HG03196 (cell line): ENCODE measurements at regions not wholly inside any gene's neighbourhood (a gene's known extent, or its start where the extent isn't known, plus 50 kb on each side); places are given as distances from the start of the nearest gene placed in this dataset.
"Not testable (repeated sequence)": the region's sequence is repeated elsewhere in the genome, so short reads cannot be mapped to it uniquely, and the experiment has no call there.

ENCODE experiments used
- ATAC-seq: cut with Tn5 transposase; IDR thresholded peaks from one replicate; pipeline ENCODE4 v1.9.1; 2021; ENCODE audit not compliant: unreplicated experiment

GRCh38 chr4:126201251-126202138 is 886.7 kb downstream of the FAT4 start:
- ATAC-seq = not testable (repeated sequence)

GRCh38 chr4:126202226-126202625 is 887.5 kb downstream of the FAT4 start:
- no peak for ATAC-seq

- ATAC-seq = no peak
Measured at GRCh38 chr4:126207910-126208309, 893.2 kb downstream of the FAT4 start.

- no peak for ATAC-seq
Measured at GRCh38 chr4:126209147-126209546, 894.4 kb downstream of the FAT4 start.

- no peak for ATAC-seq
Measured at GRCh38 chr4:126213996-126214395, 899.2 kb downstream of the FAT4 start.

GRCh38 chr4:126215759-126216158 is 901.0 kb downstream of the FAT4 start:
- ATAC-seq = no peak

- ATAC-seq = no peak
Measured at GRCh38 chr4:126216611-126217010, 901.9 kb downstream of the FAT4 start.

GRCh38 chr4:126221282-126221681 is 906.5 kb downstream of the FAT4 start:
- no peak for ATAC-seq

- no peak for ATAC-seq
Measured at GRCh38 chr4:126221717-126222340, 907.1 kb downstream of the FAT4 start.

GRCh38 chr4:126223784-126224407 is 909.1 kb downstream of the FAT4 start:
- no peak for ATAC-seq

GRCh38 chr4:126227428-126227827 is 912.7 kb downstream of the FAT4 start:
- ATAC-seq = no peak

- no peak for ATAC-seq
Measured at GRCh38 chr4:126230269-126230668, 915.5 kb downstream of the FAT4 start.

GRCh38 chr4:126233483-126233882 is 918.7 kb downstream of the FAT4 start:
- ATAC-seq = no peak

- ATAC-seq = no peak
Measured at GRCh38 chr4:126238013-126238412, 923.3 kb downstream of the FAT4 start.

- ATAC-seq = no peak
Measured at GRCh38 chr4:126241634-126242033, 926.9 kb downstream of the FAT4 start.

- ATAC-seq = no peak
Measured at GRCh38 chr4:126242679-126243390, 928.1 kb downstream of the FAT4 start.

- no peak for ATAC-seq
Measured at GRCh38 chr4:126247409-126247808, 932.7 kb downstream of the FAT4 start.

- ATAC-seq = no peak
Measured at GRCh38 chr4:126250006-126250405, 935.3 kb downstream of the FAT4 start.

- no peak for ATAC-seq
Measured at GRCh38 chr4:126251169-126251568, 936.4 kb downstream of the FAT4 start.

- no peak for ATAC-seq
Measured at GRCh38 chr4:126262665-126263064, 947.9 kb downstream of the FAT4 start.

- ATAC-seq = no peak
Measured at GRCh38 chr4:126264839-126265238, 950.1 kb downstream of the FAT4 start.
